Panc1 (cell line): ENCODE measurements at regions not wholly inside any gene's neighbourhood (a gene's known extent, or its start where the extent isn't known, plus 50 kb on each side); places are given as distances from the start of the nearest gene placed in this dataset.

Experiments
- POLR2AphosphoS5 ChIP-seq: IDR thresholded peaks from 2 replicates; pipeline ENCODE4 v1.6.1; 2012; ENCODE audit warnings: mild to moderate bottlenecking, low read depth, low read length, moderate library complexity
- TCF7L2 ChIP-seq: IDR thresholded peaks from 2 replicates; pipeline ENCODE4 v1.6.1; 2011; ENCODE audit warnings: mild to moderate bottlenecking, low read depth, low read length, inconsistent platforms
- TF ChIP-seq, protein P1 (sequence below): fragments of 450-650 bp; IDR thresholded peaks from 2 replicates; pipeline ENCODE4 v1.5.1; 2017; ENCODE audit warnings: mild to moderate bottlenecking

DNA sequence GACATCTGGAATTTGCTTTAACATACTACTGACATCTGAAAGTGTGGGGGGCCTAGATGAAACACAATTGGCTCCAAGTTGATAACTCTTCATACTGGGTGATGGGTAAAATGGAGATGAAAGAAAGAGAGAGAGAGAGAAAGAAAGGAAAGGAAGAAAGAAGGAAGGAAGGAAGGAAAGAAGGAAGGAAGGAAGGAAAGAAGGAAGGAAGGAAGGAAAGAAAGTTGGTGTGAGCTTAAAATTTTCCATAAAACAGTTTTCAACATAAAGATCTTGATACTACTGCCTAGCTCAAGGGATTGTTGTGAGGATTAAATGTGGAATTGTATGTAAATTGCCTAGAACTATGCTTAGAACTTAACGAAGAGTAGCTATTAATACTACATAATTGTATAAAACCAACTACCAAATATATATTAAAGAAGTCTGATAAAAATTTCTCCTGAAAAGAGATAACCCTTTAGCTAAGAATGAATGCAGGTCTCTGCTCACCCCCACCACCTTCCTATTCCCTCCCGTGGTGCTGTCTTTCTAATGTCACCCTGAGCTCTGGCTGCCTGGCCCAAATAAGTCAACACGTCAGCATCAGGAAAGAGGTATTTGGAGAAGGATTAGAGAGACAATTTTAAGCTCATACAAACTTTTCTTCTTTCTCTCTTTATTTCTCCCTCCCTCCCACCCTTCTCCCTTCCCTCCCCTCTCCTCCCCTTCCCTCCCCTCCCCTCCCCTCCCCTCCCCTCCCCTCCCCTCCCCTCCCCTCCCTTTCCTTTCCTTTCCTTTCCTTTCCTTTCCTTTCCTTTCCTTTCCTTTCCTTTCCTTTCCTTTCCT lies 89.3 kb upstream of the SGIP1 start:
- TF ChIP-seq, protein P1, sequence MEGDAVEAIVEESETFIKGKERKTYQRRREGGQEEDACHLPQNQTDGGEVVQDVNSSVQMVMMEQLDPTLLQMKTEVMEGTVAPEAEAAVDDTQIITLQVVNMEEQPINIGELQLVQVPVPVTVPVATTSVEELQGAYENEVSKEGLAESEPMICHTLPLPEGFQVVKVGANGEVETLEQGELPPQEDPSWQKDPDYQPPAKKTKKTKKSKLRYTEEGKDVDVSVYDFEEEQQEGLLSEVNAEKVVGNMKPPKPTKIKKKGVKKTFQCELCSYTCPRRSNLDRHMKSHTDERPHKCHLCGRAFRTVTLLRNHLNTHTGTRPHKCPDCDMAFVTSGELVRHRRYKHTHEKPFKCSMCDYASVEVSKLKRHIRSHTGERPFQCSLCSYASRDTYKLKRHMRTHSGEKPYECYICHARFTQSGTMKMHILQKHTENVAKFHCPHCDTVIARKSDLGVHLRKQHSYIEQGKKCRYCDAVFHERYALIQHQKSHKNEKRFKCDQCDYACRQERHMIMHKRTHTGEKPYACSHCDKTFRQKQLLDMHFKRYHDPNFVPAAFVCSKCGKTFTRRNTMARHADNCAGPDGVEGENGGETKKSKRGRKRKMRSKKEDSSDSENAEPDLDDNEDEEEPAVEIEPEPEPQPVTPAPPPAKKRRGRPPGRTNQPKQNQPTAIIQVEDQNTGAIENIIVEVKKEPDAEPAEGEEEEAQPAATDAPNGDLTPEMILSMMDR, result no peak
- TF ChIP-seq POLR2AphosphoS5, result no peak
- TF ChIP-seq TCF7L2, result no peak
